Right cardiac atrium (tissue), 5 donors: ENCODE measurements at regions not wholly inside any gene's neighbourhood (a gene's known extent, or its start where the extent isn't known, plus 50 kb on each side); places are given as distances from the start of the nearest gene placed in this dataset.

Source experiments
- ATAC-seq, 2 donors: fragments of 200-7000 bp; cut with Tn5 transposase; one replicate each; pipeline versions ENCODE4 v1.8.0 to v1.9.1; 2020; ENCODE audit warnings: moderate library complexity in 2 of 2, mild to moderate bottlenecking in 1 of 2
- DNase-seq, 3 donors: peaks; one replicate each; pipeline ENCODE4 v3.0.0-alpha.2; 2020
- H3K27ac ChIP-seq: one replicate; pipeline ENCODE4 v1.5.1; 2013; ENCODE audit warnings: mild to moderate bottlenecking, low read length, control low read depth, moderate library complexity
- H3K27me3 ChIP-seq: one replicate; pipeline ENCODE4 v1.6.1; 2013; ENCODE audit not compliant: control insufficient read depth, insufficient read depth
- H3K4me1 ChIP-seq: one replicate; pipeline ENCODE4 v1.6.1; 2013; ENCODE audit warnings: low read length; ENCODE audit not compliant: control insufficient read depth, insufficient read depth
- H3K4me3 ChIP-seq: one replicate; pipeline ENCODE4 v1.5.1; 2013; ENCODE audit warnings: low read length, control low read depth
- H3K9me3 ChIP-seq: one replicate; pipeline ENCODE4 v1.6.1; 2013; ENCODE audit warnings: low read length; ENCODE audit not compliant: control insufficient read depth
- WGBS: extraction: QIAGEN DNeasy Blood & Tissue Kit; methylation state at CpG from one replicate; pipeline ENCODE4 v1.1.7; 2013; 5-methylcytosine and 5-hydroxymethylcytosine counted together
- intact Hi-C, 4 donors: fragments of 100-400 bp; cut with DNase I; formaldehyde crosslinking; loops; one replicate each; pipeline versions ENCODE4 v1.11.0 to v1.14.0; 2022 to 2023
- donor health status: healthy with polysubstance abuse.
- donor health status: DM: no; HTN: yes; CAD: no.
- donor health status: DM: no; HTN: no; CAD: no.
- donor health status: DM: no; HTN: yes; CAD: no; lungs with severe emphysema.
- donor health status: DM: yes; HTN: yes; CAD: no.

DNA sequence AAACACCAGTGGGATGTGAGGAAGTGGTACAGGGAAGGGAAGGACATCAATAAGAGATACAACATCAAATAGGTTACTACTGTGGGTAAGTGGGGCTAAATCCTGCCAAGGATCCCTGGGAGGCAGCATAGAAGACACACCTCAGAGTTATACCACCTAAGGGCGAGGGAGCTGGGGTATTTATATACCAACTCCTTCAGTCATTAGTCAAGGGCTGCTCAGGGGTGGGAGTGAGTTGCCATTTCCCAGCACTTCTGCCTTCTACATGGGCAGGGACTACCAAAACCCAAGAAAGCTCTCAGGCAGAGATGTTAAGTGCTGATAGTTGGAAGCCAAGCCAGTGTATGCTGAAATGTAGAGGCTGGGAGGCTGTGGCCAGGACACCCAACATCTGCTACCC lies 57.5 kb upstream of the MARCHF10 start:
- no peaks in the 10 kb centered on the region for H3K4me1 ChIP-seq
- no peak overlapping the region for H3K27ac ChIP-seq
- no peak for ATAC-seq
- no peak for DNase-seq
- H3K9me3 ChIP-seq: no peaks in the 10 kb centered on the region
- no peaks in the 10 kb centered on the region for H3K27me3 ChIP-seq
- H3K4me3 ChIP-seq: no peak overlapping the region
- intact Hi-C loops: no loop called here
- WGBS: 95% methylated on average over 1 of the region's 1 CpG

DNA sequence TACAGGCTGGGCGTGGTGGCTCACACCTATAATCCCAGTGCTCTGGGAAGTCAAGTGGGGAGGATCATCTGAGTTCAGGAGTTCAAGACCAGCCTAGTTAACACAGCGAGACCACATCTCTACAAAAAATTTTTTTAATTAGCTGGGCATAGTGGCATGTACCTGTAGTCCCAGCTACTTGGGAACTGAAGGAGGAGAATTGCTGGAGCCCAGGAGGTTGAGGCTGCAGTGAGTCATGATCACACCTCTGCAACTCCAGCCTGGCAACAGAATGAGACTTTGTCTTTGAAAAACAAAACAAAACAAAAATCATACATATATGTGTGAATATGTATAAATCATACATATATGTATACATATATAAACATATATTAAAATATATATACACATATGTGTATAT lies 54.1 kb upstream of the MARCHF10 start:
- ATAC-seq (no peak), DNase-seq (no peak)
- Histone ChIP-seq H3K4me3 (no peak overlapping the region), H3K27ac (no peak overlapping the region), H3K27me3 (no peaks in the 10 kb centered on the region), H3K9me3 (no peaks in the 10 kb centered on the region), H3K4me1 (no peaks in the 10 kb centered on the region)
- intact Hi-C loops: no loop called here
- 100% methylated on average over 2 of the region's 2 CpGs for WGBS

DNA sequence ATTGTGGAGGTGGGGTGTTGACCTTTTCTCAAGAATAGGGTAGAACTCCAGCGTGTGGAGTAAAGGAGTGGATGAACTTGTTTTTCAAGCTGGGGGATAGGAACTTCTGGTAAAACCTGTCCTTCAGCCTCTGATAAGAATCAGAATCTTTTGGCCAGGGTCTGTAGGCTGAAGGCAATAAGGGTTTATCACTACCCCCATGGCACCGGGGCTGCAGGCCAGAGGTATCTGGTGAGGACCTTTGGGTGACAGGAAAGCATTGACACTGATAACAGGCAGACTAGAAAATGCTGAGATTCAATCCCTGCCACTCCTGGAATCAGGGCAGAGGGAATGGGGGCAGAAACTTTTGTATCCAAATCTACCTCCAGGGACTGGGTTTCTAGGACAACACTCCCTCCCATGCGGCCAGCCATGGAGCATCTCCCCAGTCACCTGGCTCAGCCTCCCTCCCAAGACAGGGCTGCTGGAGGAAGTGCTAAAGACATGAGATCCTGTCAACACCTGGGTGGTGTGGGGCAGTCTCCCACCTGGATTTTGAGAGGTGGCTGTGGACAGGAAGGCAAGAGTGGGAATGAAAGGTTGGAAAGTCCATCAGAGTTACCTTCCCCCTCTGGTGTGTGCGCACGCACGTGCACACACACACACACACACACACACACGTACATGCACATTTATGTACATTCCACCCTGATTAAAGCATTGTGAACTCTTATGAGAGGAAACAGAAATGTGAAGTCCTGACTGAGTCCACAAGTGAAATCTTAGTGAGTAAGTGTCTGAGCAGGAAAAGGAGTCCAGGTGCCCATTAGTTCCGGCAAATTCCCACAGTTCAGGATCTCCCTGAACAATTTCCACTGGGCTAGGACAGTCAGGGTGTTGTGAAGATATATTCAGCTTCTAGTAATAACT lies 53.1 kb upstream of the MARCHF10 start:
- no peak for DNase-seq

DNA sequence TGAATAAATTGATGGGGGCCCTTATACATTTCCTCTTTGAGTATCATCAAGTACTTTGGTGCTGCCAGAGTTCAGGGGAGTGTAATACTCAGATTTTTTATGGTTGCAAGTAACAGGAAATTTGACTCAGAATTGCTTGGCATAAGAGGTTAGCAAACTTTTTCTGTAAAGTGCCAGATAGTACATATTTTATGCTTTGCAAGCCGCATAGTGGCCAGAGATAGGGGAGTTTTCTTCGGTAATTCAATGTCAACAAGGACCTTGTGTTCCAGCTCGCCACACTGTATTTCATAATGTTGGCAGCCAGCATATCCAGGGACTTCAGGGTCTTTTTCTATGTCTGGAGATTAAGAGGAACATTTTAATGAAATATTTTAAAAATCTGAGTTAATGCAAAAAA lies 51.0 kb upstream of the MARCHF10 start:
- no peak overlapping the region for H3K27ac ChIP-seq
- H3K9me3 ChIP-seq: no peaks in the 10 kb centered on the region
- 72% methylated on average over 3 of the region's 3 CpGs for WGBS
- ATAC-seq (peak; percentile 60 to 71), DNase-seq (no peak)
- H3K4me1 ChIP-seq: no peaks in the 10 kb centered on the region
- intact Hi-C loops: no loop called here
- no peak overlapping the region for H3K4me3 ChIP-seq
- H3K27me3 ChIP-seq: no peaks in the 10 kb centered on the region

More for the DNA sequence above, 53.1 kb upstream of the MARCHF10 start:
- 76% methylated on average over 8 of the region's 8 CpGs for WGBS
- no peaks in the 10 kb centered on the region for H3K9me3 ChIP-seq
- intact Hi-C loops: no loop called here
- ATAC-seq: no peak
- no peaks in the 10 kb centered on the region for H3K4me1 ChIP-seq
- H3K27ac ChIP-seq: no peak overlapping the region
- H3K27me3 ChIP-seq: no peaks in the 10 kb centered on the region
- H3K4me3 ChIP-seq: no peak overlapping the region
